HG02623 (cell line): ENCODE measurements at regions not wholly inside any gene's neighbourhood (a gene's known extent, or its start where the extent isn't known, plus 50 kb on each side); places are given as distances from the start of the nearest gene placed in this dataset.

Experiments
- ATAC-seq: cut with Tn5 transposase; IDR thresholded peaks from one replicate; pipeline ENCODE4 v1.9.1; 2021; ENCODE audit warnings: moderate library complexity; ENCODE audit not compliant: unreplicated experiment

- no peak for ATAC-seq
Measured at GRCh38 chr3:106783231-106783630, 594.0 kb upstream of the CCDC54 start.

GRCh38 chr3:106789276-106789675 lies 588.0 kb upstream of the CCDC54 start:
- ATAC-seq: no peak

- ATAC-seq: no peak
Measured at GRCh38 chr3:106792716-106793115, 584.5 kb upstream of the CCDC54 start.

GRCh38 chr3:106794442-106794841 lies 582.8 kb upstream of the CCDC54 start:
- ATAC-seq: no peak

- no peak for ATAC-seq
Measured at GRCh38 chr3:106795553-106795952, 581.7 kb upstream of the CCDC54 start.

GRCh38 chr3:106797461-106797860 lies 579.8 kb upstream of the CCDC54 start:
- no peak for ATAC-seq

GRCh38 chr3:106805625-106806024 lies 571.6 kb upstream of the CCDC54 start:
- no peak for ATAC-seq

- ATAC-seq: no peak
Measured at GRCh38 chr3:106806964-106807363, 570.3 kb upstream of the CCDC54 start.

GRCh38 chr3:106809041-106809440 lies 568.2 kb upstream of the CCDC54 start:
- ATAC-seq: no peak

GRCh38 chr3:106809623-106810299 lies 567.5 kb upstream of the CCDC54 start:
- ATAC-seq: no peak

- ATAC-seq: no peak
Measured at GRCh38 chr3:106810300-106810875, 566.9 kb upstream of the CCDC54 start.

GRCh38 chr3:106811376-106811775 lies 565.9 kb upstream of the CCDC54 start:
- no peak for ATAC-seq

- no peak for ATAC-seq
Measured at GRCh38 chr3:106813742-106814141, 563.5 kb upstream of the CCDC54 start.

GRCh38 chr3:106814231-106814630 lies 563.0 kb upstream of the CCDC54 start:
- no peak for ATAC-seq

- ATAC-seq: no peak
Measured at GRCh38 chr3:106816838-106817237, 560.4 kb upstream of the CCDC54 start.

- ATAC-seq: no peak
Measured at GRCh38 chr3:106817706-106818105, 559.5 kb upstream of the CCDC54 start.

GRCh38 chr3:106819440-106819839 lies 557.8 kb upstream of the CCDC54 start:
- no peak for ATAC-seq

GRCh38 chr3:106820726-106821362 lies 556.4 kb upstream of the CCDC54 start:
- ATAC-seq: no peak

- ATAC-seq: no peak
Measured at GRCh38 chr3:106821801-106822200, 555.4 kb upstream of the CCDC54 start.

- no peak for ATAC-seq
Measured at GRCh38 chr3:106822204-106822603, 555.0 kb upstream of the CCDC54 start.

GRCh38 chr3:106823701-106824100 lies 553.5 kb upstream of the CCDC54 start:
- ATAC-seq: no peak

- no peak for ATAC-seq
Measured at GRCh38 chr3:106824856-106825255, 552.4 kb upstream of the CCDC54 start.
